ENCODE measurements at regions not wholly inside any gene's neighbourhood (a gene's known extent, or its start where the extent isn't known, plus 50 kb on each side); places are given as distances from the start of the nearest gene placed in this dataset.
"Not testable (repeated sequence)": the region's sequence is repeated elsewhere in the genome, so short reads cannot be mapped to it uniquely, and the experiment has no call there.

GRCh38 chr5:58012102-58012501 is 447.8 kb downstream of the PLK2 start:
- no peak for DNase-seq

- DNase-seq = no peak
These were observed 448.6 kb downstream of the PLK2 start for GRCh38 chr5:58011301-58011700.

DNA sequence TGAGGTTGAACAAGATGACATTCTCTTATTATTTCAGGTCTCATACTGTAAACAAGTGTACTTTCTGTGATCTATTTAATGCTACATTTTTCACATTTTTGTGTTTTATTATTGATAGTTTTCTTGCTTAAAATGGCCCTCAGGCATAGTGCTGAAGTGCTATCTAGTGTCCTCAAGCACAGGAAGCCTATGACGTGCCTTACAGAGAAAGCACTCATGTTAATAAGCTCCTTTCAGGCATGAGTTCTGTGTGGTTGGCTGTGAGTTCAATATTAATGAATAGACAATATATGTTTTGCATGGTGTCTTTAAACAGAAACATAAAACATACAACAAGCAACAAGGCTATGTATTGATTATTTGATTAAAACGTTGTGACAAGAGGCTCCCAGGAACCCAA is 450.1 kb downstream of the PLK2 start:
- DNase-seq = no peak

DNA sequence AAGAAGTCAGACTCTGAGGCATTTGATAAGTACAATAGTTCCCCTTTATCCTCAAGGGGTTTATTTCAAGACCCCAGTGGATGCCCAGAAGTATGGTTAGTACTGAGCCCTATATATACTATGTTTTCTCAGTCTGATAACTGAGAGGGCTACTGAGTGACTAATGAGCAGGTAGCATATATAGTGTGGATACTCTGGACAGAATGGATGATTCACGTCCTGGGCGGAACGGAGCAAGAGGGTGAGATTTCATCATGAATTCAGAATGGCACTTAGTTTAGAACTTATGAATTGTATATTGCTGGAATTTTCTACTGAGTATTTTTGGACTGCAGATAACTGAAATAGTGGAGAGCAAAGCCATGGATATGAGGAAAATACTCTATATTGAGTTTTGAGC is 457.6 kb downstream of the PLK2 start:
- no peak for DNase-seq

GRCh38 chr5:57993866-57994265 is 466.0 kb downstream of the PLK2 start:
- DNase-seq = no peak

DNA sequence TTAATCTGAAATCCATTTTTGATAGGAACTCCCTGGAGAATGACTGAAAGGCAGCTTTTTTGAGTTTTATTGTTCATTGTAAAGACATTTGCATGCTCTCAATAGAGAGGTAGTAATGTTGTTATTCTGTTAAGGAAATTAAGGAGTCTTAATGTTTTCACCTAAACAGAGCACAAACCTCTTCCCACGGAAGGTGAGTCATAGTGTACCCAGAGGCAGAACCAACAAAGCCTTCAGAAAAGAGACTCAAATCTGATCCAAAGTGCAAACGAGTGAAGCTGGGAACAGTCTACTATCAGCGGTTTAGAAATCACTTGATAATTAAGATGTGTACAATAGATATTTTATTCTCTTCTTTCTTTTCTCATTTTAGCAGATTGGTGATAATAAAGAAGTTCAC is 470.5 kb downstream of the PLK2 start:
- no peak for DNase-seq

DNA sequence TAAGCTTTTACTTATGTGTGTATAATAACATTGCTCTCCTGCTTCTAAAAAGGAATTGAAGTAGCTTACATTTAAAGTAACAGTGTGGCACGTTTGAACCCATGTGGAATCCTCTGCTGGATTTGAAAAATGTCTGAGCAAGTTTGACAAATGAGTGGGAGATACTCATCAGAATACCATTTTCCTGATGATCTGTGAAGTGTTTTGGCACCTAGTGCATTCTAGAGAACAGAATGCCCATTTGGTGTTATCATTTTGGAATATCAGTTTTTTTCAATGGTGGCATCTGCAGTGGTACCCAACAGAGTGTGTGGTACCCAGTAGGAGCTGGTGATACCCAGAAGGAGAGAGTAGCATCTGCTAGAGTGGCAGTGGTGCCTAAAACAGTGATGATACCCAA is 471.1 kb downstream of the PLK2 start:
- DNase-seq = no peak

- no peak for DNase-seq
These were observed 472.3 kb downstream of the PLK2 start for GRCh38 chr5:57987552-57987951.

- DNase-seq = peak in 1 of 2 experiments; percentile 4
These were observed 473.0 kb downstream of the PLK2 start for GRCh38 chr5:57986761-57987341.

GRCh38 chr5:57983426-57983825 is 476.5 kb downstream of the PLK2 start:
- DNase-seq = no peak

GRCh38 chr5:57979671-57980070 is 480.2 kb downstream of the PLK2 start:
- DNase-seq = no peak

DNA sequence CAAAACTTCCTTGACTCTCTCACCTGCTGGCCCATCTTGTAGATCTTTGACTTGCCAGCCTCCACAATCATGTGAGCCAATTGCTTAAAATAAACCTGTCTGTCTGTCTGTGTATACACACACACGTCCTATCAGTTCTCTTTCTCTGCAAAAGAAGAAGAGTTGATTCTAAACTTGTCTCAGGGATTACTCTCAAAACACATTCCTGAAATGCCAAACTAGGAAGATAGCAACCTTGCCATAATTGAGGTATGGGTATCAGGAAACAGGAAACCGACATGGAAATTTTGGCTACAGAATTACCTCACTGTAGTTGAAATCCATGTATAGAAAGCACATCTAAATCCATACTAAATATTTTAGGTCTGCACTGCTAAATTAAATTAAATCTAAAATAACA is 483.4 kb downstream of the PLK2 start:
- DNase-seq = no peak

DNA sequence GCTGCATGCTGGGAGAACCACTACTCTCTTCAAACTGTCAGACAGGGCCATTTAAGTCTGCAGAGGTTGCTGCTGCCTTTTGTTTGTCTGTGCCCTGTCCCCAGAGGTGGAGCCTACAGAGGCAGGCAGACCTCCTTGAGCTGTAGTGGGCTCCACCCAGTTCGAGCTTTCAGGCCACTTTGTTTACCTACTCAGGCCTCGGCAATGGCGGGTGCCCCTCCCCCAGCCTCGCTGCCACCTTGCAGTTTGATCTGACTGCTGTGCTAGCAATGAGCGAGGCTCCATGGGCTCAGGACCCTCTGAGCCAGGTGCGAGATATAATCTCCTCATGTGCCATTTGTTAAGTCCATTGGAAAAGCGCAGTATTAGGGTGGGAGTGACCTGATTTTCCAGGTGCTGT is 487.8 kb downstream of the PLK2 start:
- DNase-seq = not testable (repeated sequence)

GRCh38 chr5:57960569-57960968 is 478.0 kb upstream of the ACTBL2 start:
- no peak for DNase-seq

GRCh38 chr5:57956636-57957035 is 474.0 kb upstream of the ACTBL2 start:
- no peak for DNase-seq

DNA sequence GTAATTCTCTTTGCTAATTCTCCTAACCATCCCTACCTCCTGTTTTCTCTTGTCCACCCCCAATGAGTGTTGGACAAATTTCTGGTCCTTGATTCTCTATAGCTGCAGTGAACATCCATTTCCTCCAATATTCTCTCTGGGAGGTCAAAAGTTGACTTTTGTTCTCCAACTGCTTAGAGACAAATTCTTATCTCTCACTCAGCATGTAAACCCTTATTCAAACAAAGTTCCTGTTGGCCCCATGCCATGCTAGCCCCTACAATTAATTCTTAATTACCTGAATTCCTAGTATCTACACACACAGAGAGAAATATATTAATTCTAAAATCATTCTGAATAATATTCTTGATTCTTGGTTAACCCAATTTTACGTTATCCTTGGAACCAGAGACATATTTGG is 472.9 kb upstream of the ACTBL2 start:
- no peak for DNase-seq

GRCh38 chr5:57953792-57954191 is 471.2 kb upstream of the ACTBL2 start:
- no peak for DNase-seq

GRCh38 chr5:57950616-57951228 is 468.1 kb upstream of the ACTBL2 start:
- DNase-seq = no peak

GRCh38 chr5:57948091-57948490 is 465.5 kb upstream of the ACTBL2 start:
- DNase-seq = no peak

DNA sequence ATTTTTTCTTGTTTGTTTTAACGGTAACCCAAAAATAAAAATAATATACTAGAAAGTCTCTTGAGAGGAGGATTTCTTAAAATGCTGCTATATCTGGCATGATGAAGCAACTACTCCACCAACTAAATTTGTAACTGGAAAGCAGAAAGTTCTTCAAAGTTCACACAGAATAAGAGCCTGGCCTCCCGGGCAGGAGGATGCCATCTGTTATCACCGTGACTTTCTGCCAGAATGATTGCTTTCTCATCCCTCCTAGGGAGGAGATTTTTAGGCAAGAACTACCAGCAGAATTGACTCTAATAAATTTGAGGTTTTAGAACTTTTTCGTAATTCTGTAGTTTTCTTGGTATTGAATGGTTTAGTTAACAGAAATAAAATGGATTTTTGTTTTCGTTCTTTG is 464.6 kb upstream of the ACTBL2 start:
- peak in 1 of 2 experiments; percentile 7 for DNase-seq

- no peak for DNase-seq
These were observed 458.3 kb upstream of the ACTBL2 start for GRCh38 chr5:57940879-57941278.

- no peak for DNase-seq
These were observed 457.6 kb upstream of the ACTBL2 start for GRCh38 chr5:57940236-57940635.

DNA sequence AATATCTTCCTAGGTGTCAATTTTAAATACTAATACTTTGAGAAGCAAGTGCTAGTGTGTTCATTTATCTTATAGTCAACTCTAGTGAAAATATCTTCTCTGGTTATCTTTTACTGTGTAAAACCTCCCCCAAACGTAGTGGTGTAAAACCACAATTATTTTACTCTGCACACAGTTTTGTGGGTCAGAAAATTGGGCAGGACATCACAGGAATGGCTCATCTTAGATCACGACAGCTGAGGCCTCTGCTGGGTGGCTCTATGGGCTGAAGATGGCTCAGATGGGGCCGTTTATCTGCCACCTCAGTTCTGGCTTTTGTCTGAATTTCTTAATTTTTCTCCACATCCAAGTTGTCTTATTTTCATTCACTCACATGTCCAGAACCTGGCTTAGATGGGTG is 457.2 kb upstream of the ACTBL2 start:
- no peak for DNase-seq

DNA sequence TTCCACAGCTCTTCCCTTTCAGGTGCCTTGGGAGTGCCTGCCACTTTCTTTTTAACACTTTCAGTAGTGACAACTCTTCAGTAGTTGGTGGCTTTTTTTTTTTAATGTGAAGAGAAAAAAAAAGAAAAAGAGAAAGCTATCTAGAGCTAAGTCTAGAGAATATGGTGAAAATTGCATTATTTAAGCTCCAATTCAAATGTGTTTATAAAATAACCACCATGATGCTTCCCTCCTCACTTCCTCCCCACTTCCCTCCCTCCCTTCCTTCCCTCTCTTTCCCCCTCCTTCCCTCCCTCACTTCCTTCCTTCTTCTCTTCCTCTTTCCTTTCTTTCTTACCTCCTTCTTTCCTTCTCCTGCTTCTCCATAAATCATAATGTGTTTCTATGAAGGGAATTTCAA is 456.7 kb upstream of the ACTBL2 start:
- no peak for DNase-seq

GRCh38 chr5:57938174-57938557 is 455.6 kb upstream of the ACTBL2 start:
- no peak for DNase-seq

Measured in NCI-H524 (cell line).